H1 (cell line): ENCODE measurements at regions not wholly inside any gene's neighbourhood (a gene's known extent, or its start where the extent isn't known, plus 50 kb on each side); places are given as distances from the start of the nearest gene placed in this dataset.

Experiments
- CEBPB ChIP-seq: IDR thresholded peaks from 2 replicates; pipeline ENCODE4 v1.6.1; 2012; ENCODE audit warnings: low read depth, low read length
- EZH2 ChIP-seq: fragments of 200-600 bp; sonication (generic); IDR thresholded peaks from 2 replicates; pipeline ENCODE4 v1.7.1; 2012; ENCODE audit warnings: low read depth, mild to moderate bottlenecking, moderate library complexity, low read length, inconsistent platforms; ENCODE audit not compliant: severe bottlenecking
- HDAC2 ChIP-seq, 2 experiments: fragments of 300-600 bp in 1 of 2; sonication (generic) in 1 of 2; IDR thresholded peaks; 2 replicates each; pipeline ENCODE4 v1.6.1; 2011 to 2012; ENCODE audit warnings: low read depth in 2 of 2, low read length in 2 of 2, mild to moderate bottlenecking in 2 of 2, moderate library complexity in 2 of 2, borderline replicate concordance in 1 of 2, inconsistent platforms in 1 of 2
- JUN ChIP-seq: IDR thresholded peaks from 2 replicates; pipeline ENCODE4 v1.6.1; 2011; ENCODE audit warnings: low read depth, mild to moderate bottlenecking, improper control_type of control experiment, low read length
- POLR2A ChIP-seq, 2 experiments: IDR thresholded peaks; 1 replicate in 1 of 2; 2 replicates in 1 of 2; pipeline ENCODE4 v1.6.1; 2011; ENCODE audit warnings: low read depth in 2 of 2, low read length in 2 of 2, mild to moderate bottlenecking in 2 of 2; ENCODE audit errors: control extremely low read depth in 1 of 2
- RAD21 ChIP-seq, 2 experiments: IDR thresholded peaks in 1 of 2; conservative IDR thresholded peaks in 1 of 2; 2 replicates each; pipeline ENCODE4 v1.6.1; 2011; ENCODE audit warnings: low read depth in 2 of 2, low read length in 2 of 2, improper control_type of control experiment in 1 of 2, inconsistent platforms in 1 of 2, mild to moderate bottlenecking in 1 of 2, moderate library complexity in 1 of 2

GRCh38 chr19:28424077-28424476, 788.9 kb downstream of the UQCRFS1 start:
- TF ChIP-seq RAD21 (IDR thresholded peaks at IDR 0.05 in 1 of 2, conservative IDR thresholded peaks at IDR 0.05 in 1 of 2; ENCODE audit: low read depth in 2 of 2, low read length in 2 of 2) = no peak
- no peak for TF ChIP-seq EZH2
- 0 out of 3 replicates have a peak, but pooled peaks of 1 of the 2 experiments have one; percentile 26 for TF ChIP-seq POLR2A (IDR thresholded peaks at IDR 0.05; ENCODE audit: control extremely low read depth in 1 of 2, low read depth in 2 of 2, low read length in 2 of 2)
- no peak; a peak in 1 of 4 replicates for TF ChIP-seq HDAC2 (IDR thresholded peaks at IDR 0.05; ENCODE audit: borderline replicate concordance in 1 of 2, low read depth in 2 of 2, low read length in 2 of 2)
- no peak for TF ChIP-seq CEBPB
- no peak for TF ChIP-seq JUN
